HL-60 (cell line): ENCODE measurements at regions not wholly inside any gene's neighbourhood (a gene's known extent, or its start where the extent isn't known, plus 50 kb on each side); places are given as distances from the start of the nearest gene placed in this dataset.

Experiments used
- CTCF ChIP-seq: IDR thresholded peaks from one replicate; pipeline ENCODE4 v1.5.1; 2011; ENCODE audit warnings: low read length, control low read depth, inconsistent platforms; ENCODE audit not compliant: insufficient read depth
- POLR2AphosphoS5 ChIP-seq: IDR thresholded peaks from 2 replicates; pipeline ENCODE4 v1.6.1; 2012; ENCODE audit warnings: low read depth

- no peak for TF ChIP-seq CTCF
- no peak for TF ChIP-seq POLR2AphosphoS5
Observed at GRCh38 chr4:82230306-82230705, 143.5 kb downstream of the HNRNPD start.
